IPS-15b (cell line): ENCODE measurements at regions not wholly inside any gene's neighbourhood (a gene's known extent, or its start where the extent isn't known, plus 50 kb on each side); places are given as distances from the start of the nearest gene placed in this dataset.

Source experiments
- H3K27me3 ChIP-seq: one replicate; pipeline ENCODE4 v1.6.1; 2013; ENCODE audit warnings: low read length; ENCODE audit not compliant: control insufficient read depth, insufficient read depth
- H3K36me3 ChIP-seq: one replicate; pipeline ENCODE4 v1.6.1; 2013; ENCODE audit warnings: low read length; ENCODE audit not compliant: control insufficient read depth, insufficient read depth
- H3K4me1 ChIP-seq: one replicate; pipeline ENCODE4 v1.6.1; 2013; ENCODE audit warnings: mild to moderate bottlenecking, low read length; ENCODE audit not compliant: control insufficient read depth, insufficient read depth
- H3K4me3 ChIP-seq: one replicate; pipeline ENCODE4 v1.5.1; 2013; ENCODE audit warnings: low read depth, low read length
- H3K9ac ChIP-seq: one replicate; pipeline ENCODE4 v1.6.1; 2013; ENCODE audit warnings: low read depth, mild to moderate bottlenecking, low read length
- H3K9me3 ChIP-seq: one replicate; pipeline ENCODE4 v1.6.1; 2013; ENCODE audit warnings: mild to moderate bottlenecking, low read length; ENCODE audit not compliant: control insufficient read depth, insufficient read depth

DNA sequence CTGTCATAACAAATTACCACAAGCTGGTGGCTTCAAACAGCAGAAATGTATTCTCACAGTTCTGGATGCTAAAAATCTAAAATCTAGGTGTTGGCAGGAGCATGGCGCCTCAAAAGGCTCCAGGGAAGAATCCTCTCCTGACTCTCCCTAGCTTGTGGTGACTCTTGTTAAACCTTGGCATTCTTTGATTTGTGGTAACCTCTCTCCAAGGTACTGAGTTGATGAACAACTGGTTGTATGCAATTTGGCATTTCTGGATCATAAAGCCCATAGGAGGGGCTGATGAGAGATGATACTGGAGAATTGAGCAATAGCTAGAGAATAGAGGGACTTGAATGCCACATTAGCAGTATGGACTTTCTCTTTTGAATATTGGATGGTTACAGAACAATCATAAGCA lies 821.8 kb downstream of the TBL1XR1 start:
- H3K27me3 ChIP-seq: no peaks in the 10 kb centered on the region
- no peaks in the 10 kb centered on the region for H3K36me3 ChIP-seq
- no peak overlapping the region for H3K9ac ChIP-seq
- H3K9me3 ChIP-seq: no peaks in the 10 kb centered on the region
- peaks cover 4% of the 10 kb centered on the region for H3K4me1 ChIP-seq
- no peak overlapping the region for H3K4me3 ChIP-seq

DNA sequence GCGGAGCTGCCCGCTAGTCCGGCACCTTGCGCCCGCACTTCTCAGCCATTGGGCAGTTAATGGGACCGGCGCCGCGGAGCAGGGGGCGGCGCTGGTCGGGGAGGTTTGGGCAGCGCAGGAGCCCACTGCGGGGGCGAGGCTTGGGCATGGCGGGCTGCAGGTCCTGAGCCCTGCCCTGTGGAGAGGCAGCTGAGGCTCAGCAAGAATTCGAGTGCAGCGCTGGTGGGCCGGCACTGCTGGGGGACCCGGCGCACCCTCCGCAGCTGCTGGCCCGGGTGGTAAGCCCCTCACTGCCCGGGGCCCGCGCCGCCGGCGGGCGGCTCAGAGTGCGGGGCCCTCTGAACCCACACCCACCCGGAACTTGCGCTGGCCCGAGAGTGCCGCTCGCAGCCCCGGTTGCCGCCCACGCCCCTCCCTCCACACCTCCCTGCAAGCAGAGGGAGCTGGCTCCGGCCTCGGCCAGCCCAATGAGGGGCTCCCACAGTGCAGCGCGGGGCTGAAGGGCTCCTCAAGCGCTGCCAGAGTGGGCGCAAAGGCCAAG lies 835.0 kb downstream of the TBL1XR1 start:
- no peaks in the 10 kb centered on the region for H3K9me3 ChIP-seq
- H3K27me3 ChIP-seq: no peaks in the 10 kb centered on the region
- no peaks in the 10 kb centered on the region for H3K4me1 ChIP-seq
- H3K36me3 ChIP-seq: no peaks in the 10 kb centered on the region
- peak overlapping the region; percentile 57 for H3K4me3 ChIP-seq
- H3K9ac ChIP-seq: peak overlapping the region; percentile 71

DNA sequence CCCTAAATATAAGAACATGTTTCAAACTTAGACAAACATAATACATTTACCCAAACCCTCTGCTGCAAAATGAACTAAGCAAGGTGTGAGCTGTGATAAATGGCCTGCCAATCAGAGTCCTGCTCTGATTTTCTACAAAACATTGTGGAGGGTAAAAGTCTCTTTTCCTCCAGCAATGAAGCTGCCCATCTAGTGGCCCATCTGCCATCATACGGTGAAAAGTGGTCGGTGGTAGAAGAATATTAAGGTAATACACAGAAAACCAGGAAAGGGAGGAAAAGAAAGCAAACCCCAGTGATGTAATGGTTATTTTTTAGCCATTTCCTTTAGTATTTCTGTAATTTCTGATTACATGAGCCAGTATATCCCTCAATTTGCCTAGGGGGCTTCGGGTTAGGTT lies 838.1 kb downstream of the TBL1XR1 start:
- Histone ChIP-seq H3K9me3 (no peaks in the 10 kb centered on the region), H3K4me3 (no peak overlapping the region), H3K36me3 (no peaks in the 10 kb centered on the region), H3K9ac (no peak overlapping the region), H3K4me1 (no peaks in the 10 kb centered on the region), H3K27me3 (no peaks in the 10 kb centered on the region)

DNA sequence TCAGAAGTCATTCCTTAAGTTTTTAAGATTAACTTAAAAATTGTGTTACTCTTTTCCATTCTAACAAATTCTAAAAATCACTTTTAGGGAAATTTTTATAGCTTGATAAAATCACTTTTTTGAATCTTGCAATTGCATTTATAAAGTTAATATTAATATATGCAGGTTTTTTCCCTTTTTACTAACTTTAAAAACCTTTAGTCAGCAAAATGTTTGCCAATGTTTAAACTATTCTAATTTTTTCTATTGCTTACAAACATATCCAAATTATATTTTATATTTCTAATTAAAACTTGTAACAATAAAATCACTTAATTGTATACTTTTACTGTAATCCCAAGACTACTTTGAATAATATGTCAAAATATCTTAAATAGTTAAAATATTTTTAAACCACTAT lies 839.4 kb downstream of the TBL1XR1 start:
- H3K9me3 ChIP-seq: no peaks in the 10 kb centered on the region
- no peaks in the 10 kb centered on the region for H3K27me3 ChIP-seq
- no peaks in the 10 kb centered on the region for H3K4me1 ChIP-seq
- no peaks in the 10 kb centered on the region for H3K36me3 ChIP-seq
- no peak overlapping the region for H3K4me3 ChIP-seq
- no peak overlapping the region for H3K9ac ChIP-seq

DNA sequence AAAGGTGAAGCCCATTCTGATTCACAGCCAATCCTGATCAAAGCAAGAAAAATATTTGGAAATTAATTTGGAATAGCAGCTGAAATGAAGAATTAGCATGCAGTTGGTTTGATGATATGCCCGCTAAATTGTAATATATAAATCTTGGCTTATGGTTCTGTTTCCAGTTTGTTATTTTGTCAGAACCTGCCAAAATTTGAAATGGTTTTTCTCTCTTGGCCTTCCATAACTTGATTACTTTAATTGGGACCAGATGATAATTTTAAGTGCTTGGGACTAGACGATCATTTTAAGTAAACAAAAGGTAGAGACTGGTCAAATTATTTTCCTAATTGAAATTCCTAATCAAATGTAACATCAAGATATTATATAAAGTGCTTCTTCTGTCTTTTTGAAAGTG lies 842.4 kb downstream of the TBL1XR1 start:
- no peak overlapping the region for H3K9ac ChIP-seq
- no peaks in the 10 kb centered on the region for H3K36me3 ChIP-seq
- no peaks in the 10 kb centered on the region for H3K27me3 ChIP-seq
- no peaks in the 10 kb centered on the region for H3K9me3 ChIP-seq
- H3K4me3 ChIP-seq: no peak overlapping the region
- no peaks in the 10 kb centered on the region for H3K4me1 ChIP-seq

DNA sequence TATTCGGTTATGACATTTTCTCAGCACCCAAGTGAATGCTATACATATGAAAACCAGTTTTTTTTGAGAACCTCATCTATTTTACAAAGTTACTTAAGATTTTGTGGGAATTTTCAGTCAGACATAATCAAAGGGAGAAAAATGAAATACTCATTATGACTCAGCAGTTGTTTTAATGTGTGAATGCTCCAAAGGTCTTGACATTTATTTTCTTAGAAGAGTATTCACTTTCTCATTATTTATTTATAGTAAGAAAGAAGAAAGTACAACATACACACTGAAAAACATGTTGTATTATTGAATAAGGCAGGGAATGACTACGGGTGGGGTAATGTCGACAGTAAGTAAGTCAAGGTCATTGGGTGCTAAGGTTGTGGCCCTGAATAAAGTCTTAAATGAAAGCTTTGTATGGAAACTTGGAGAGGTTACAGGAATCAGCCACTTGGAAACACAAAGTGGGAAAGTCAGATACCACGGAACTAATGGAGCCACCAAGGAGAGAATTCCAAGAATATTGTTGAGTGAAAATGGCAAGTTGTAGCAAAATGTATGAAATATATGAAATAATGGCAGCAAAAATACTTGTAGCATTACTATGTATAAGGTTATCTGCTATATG lies 844.5 kb downstream of the TBL1XR1 start:
- Histone ChIP-seq H3K9me3 (no peaks in the 10 kb centered on the region), H3K36me3 (no peaks in the 10 kb centered on the region), H3K27me3 (no peaks in the 10 kb centered on the region), H3K4me3 (no peak overlapping the region), H3K9ac (no peak overlapping the region), H3K4me1 (no peaks in the 10 kb centered on the region)

DNA sequence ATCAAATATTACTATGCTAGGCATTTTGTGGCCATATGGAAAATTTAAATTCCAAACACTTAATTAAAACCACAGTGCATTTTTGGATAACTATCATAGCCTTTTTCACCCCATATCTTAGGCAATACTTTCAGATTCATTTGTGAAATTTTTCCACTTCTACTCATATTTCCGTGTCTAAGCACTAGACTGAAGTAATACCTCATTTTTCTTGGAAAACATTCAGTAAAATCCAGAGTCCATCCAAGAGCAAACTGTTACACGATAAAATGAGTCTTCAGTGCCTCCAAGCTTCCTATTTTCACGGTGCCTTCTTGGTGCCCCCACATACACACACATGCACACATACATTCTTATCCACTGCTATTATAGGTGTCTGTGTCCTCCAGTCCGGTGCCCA lies 845.9 kb downstream of the TBL1XR1 start:
- Histone ChIP-seq H3K9me3 (no peaks in the 10 kb centered on the region), H3K4me1 (no peaks in the 10 kb centered on the region), H3K36me3 (no peaks in the 10 kb centered on the region), H3K27me3 (no peaks in the 10 kb centered on the region), H3K4me3 (no peak overlapping the region), H3K9ac (no peak overlapping the region)

DNA sequence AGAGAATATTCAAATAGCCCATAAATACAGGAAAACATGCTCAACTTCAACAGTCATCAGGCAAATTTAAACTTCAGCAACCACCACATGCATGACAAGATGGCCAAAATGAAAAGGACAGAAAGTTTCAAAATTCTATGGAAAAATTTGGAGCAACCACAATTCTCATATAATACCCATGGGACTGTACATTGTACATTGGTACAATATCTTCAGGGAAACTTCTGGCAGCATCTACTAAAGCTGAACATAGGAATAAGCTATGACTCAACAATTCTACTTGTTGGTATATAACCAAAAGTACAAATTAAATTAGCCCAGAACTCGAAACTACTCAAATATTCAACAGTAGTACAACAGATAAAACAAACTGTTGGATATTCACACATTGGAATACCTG lies 847.6 kb downstream of the TBL1XR1 start:
- Histone ChIP-seq H3K4me1 (no peaks in the 10 kb centered on the region), H3K9ac (no peak overlapping the region), H3K4me3 (no peak overlapping the region), H3K36me3 (no peaks in the 10 kb centered on the region), H3K9me3 (no peaks in the 10 kb centered on the region), H3K27me3 (no peaks in the 10 kb centered on the region)

DNA sequence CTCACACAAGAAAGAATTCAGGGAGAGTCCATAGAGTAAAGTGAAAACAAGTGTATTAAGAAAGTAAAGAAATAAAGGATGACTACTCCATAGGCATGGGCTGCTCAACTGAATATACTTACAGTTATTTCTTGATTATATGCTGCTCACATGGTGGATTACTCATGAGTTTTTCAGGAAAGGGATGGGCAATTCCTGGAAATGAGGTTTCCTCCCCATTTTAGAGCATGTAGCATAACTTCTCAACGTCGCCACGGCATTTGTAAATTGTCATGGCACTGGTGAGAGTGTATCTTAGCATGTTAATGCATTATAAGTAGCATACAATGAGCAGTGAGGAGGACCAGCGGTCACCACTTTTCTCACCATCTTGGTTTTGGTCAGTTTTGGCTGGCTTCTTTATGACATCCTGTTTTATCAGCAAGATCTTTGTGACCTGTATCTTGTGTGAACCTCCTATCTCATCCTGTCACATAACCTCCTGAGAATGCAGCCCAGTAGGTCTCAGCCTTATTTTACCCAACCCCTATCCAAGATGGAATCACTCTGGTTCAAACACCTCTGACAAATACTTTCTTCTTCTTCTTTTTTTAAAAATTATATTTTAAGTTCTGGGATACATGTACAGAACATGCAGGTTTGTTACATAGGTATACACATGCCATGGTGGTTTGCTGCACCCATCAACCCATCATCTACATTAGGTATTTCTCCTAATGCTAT lies 849.7 kb downstream of the TBL1XR1 start:
- H3K36me3 ChIP-seq: no peaks in the 10 kb centered on the region
- no peaks in the 10 kb centered on the region for H3K4me1 ChIP-seq
- H3K9me3 ChIP-seq: no peaks in the 10 kb centered on the region
- H3K4me3 ChIP-seq: no peak overlapping the region
- H3K9ac ChIP-seq: no peak overlapping the region
- H3K27me3 ChIP-seq: no peaks in the 10 kb centered on the region

DNA sequence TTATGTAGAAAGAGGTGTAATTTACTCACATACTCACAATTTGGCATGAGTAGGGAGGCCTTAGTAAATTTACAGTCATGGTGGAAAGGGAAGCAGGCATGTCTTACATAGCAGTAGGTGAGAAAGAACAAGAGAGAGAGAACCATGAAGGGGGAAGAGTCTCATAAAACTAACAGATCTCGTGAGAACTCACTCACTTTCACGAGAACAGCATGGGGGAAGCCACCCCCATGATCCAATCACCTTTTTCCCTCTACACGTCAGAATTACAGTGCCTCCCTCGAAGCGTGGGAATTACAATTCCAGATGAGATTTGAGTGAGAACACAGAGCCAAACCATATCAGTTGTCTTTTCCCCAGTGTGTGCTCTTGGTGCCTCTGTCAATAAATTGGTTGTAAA lies 855.3 kb downstream of the TBL1XR1 start:
- Histone ChIP-seq H3K36me3 (no peaks in the 10 kb centered on the region), H3K4me1 (peaks cover 6% of the 10 kb centered on the region), H3K4me3 (no peak overlapping the region), H3K9me3 (no peaks in the 10 kb centered on the region), H3K9ac (no peak overlapping the region), H3K27me3 (no peaks in the 10 kb centered on the region)

DNA sequence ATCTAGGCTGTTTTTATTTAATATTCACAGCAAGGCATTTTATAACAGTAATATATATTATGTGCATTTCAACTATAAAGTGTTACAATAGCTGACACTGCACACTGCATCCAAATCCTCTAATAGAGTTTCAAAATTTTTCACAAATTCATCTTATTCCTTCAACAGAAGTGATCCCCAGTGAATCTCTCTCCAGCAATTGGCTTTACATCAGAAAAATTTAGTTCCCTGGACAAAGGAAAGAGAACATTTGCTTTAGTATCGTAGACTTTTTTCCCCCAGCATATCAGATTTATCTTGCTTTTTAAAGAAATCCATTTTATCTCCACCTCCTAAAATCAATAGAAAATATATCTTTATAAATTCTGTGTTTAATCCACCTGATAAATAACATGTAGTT lies 868.6 kb downstream of the TBL1XR1 start:
- Histone ChIP-seq H3K27me3 (no peaks in the 10 kb centered on the region), H3K4me3 (no peak overlapping the region), H3K9me3 (no peaks in the 10 kb centered on the region), H3K9ac (no peak overlapping the region), H3K4me1 (peaks cover 37% of the 10 kb centered on the region), H3K36me3 (no peaks in the 10 kb centered on the region)

DNA sequence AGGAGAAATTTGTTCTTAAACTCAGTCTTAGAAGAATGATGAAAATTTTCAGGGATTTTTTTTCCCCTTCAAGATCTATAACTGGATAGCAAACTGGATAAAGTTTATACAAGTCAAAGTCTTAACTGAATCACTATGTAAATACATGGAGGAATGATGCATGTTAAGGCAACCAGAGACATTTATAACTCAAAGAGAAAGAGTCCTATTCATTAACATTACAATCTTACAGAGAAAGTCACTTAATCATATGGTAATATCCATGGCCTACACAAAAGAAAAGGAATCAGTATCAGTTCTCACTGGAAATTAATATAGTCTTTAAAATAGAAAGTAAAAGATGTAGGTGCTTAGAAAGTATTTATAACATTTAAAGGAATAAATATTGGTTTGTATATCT lies 869.1 kb downstream of the TBL1XR1 start:
- peaks cover 37% of the 10 kb centered on the region for H3K4me1 ChIP-seq
- H3K27me3 ChIP-seq: no peaks in the 10 kb centered on the region
- no peak overlapping the region for H3K9ac ChIP-seq

More for the DNA sequence above, 869.1 kb downstream of the TBL1XR1 start:
- H3K9me3 ChIP-seq: no peaks in the 10 kb centered on the region
- H3K4me3 ChIP-seq: peak overlapping the region; percentile 13
- H3K36me3 ChIP-seq: no peaks in the 10 kb centered on the region
